Neural cell (in vitro differentiated cells): ENCODE measurements at regions not wholly inside any gene's neighbourhood (a gene's known extent, or its start where the extent isn't known, plus 50 kb on each side); places are given as distances from the start of the nearest gene placed in this dataset.

ENCODE experiments used
- H2AFZ ChIP-seq: fragments of 200-600, 300-800 bp; sonication (generic), shearing (Covaris generic); 2 replicates; pipeline ENCODE4 v1.6.0; 2014; ENCODE audit warnings: low read depth, mild to moderate bottlenecking, antibody characterized with exemption, low read length, moderate library complexity
- H3F3A ChIP-seq: fragments of 200-600 bp; shearing (Covaris generic); 2 replicates; pipeline ENCODE4 v1.6.1; 2016; ENCODE audit warnings: mild to moderate bottlenecking, moderate library complexity, mixed read lengths, antibody characterized with exemption, low read length; ENCODE audit not compliant: insufficient read depth, poor library complexity, severe bottlenecking
- H3K27ac ChIP-seq: fragments of 200-600, 300-800 bp; sonication (generic), shearing (Covaris generic); 2 replicates; pipeline ENCODE4 v1.5.1; 2014; ENCODE audit warnings: mild to moderate bottlenecking, low read length, moderate library complexity
- H3K27me3 ChIP-seq: fragments of 300-800, 200-600 bp; sonication (generic), shearing (Covaris generic); 2 replicates; pipeline ENCODE4 v1.6.0; 2014; ENCODE audit warnings: mild to moderate bottlenecking, low read depth, low read length, moderate library complexity; ENCODE audit not compliant: insufficient read depth
- H3K36me3 ChIP-seq: fragments of 300-800, 200-600 bp; sonication (generic), shearing (Covaris generic); 2 replicates; pipeline ENCODE4 v1.5.1; 2014; ENCODE audit warnings: mild to moderate bottlenecking, antibody characterized with exemption, low read length, moderate library complexity; ENCODE audit not compliant: insufficient read depth
- H3K4me2 ChIP-seq: fragments of 300-800, 200-600 bp; sonication (generic), shearing (Covaris generic); 2 replicates; pipeline ENCODE4 v1.6.0; 2014; ENCODE audit warnings: mild to moderate bottlenecking, low read length
- H3K4me3 ChIP-seq: fragments of 300-800, 200-600 bp; sonication (generic), shearing (Covaris generic); 2 replicates; pipeline ENCODE4 v1.5.1; 2014; ENCODE audit warnings: mild to moderate bottlenecking, low read length, moderate library complexity
- H3K79me2 ChIP-seq: fragments of 200-600 bp; shearing (Covaris generic); replicated peaks from 2 replicates; pipeline ENCODE4 v1.6.0; 2014; ENCODE audit warnings: mild to moderate bottlenecking, low read length, moderate library complexity; ENCODE audit not compliant: insufficient read depth
- H3K9ac ChIP-seq: fragments of 300-800, 200-600 bp; sonication (generic), shearing (Covaris generic); 2 replicates; pipeline ENCODE4 v1.6.1; 2016; ENCODE audit warnings: mild to moderate bottlenecking, low read length, mixed read lengths
- H3K9me2 ChIP-seq: fragments of 200-600 bp; shearing (Covaris generic); 2 replicates; pipeline ENCODE4 v1.6.1; 2016; ENCODE audit warnings: mild to moderate bottlenecking, low read length, mixed read lengths; ENCODE audit not compliant: insufficient read depth
- H3K9me3 ChIP-seq: fragments of 200-600, 300-800 bp; sonication (generic), shearing (Covaris generic); 2 replicates; pipeline ENCODE4 v1.6.1; 2016; ENCODE audit warnings: mild to moderate bottlenecking, mixed run types, low read length, moderate library complexity, mixed read lengths
- H4K20me1 ChIP-seq: fragments of 200-600 bp; shearing (Covaris generic); 2 replicates; pipeline ENCODE4 v1.6.1; 2016; ENCODE audit warnings: mild to moderate bottlenecking, mixed run types; ENCODE audit not compliant: insufficient read depth
- CTCF ChIP-seq: fragments of 450-650 bp; IDR thresholded peaks from 2 replicates; pipeline ENCODE4 v1.5.1; 2014; ENCODE audit warnings: antibody characterized with exemption, mild to moderate bottlenecking, moderate library complexity; ENCODE audit not compliant: poor library complexity, severe bottlenecking
- EP300 ChIP-seq: fragments of 450-650 bp; conservative IDR thresholded peaks from 2 replicates; pipeline ENCODE4 v1.6.1; 2014; ENCODE audit warnings: antibody characterized with exemption, mild to moderate bottlenecking, moderate library complexity; ENCODE audit not compliant: poor library complexity, severe bottlenecking
- MXI1 ChIP-seq: fragments of 450-650 bp; conservative IDR thresholded peaks from 2 replicates; pipeline ENCODE4 v1.6.1; 2014; ENCODE audit warnings: antibody characterized with exemption, mild to moderate bottlenecking; ENCODE audit not compliant: poor library complexity, severe bottlenecking
- POLR2AphosphoS5 ChIP-seq: IDR thresholded peaks from 2 replicates; pipeline ENCODE4 v1.6.1; 2012
- RAD21 ChIP-seq: fragments of 450-650 bp; conservative IDR thresholded peaks from 2 replicates; pipeline ENCODE4 v1.6.1; 2014; ENCODE audit warnings: antibody characterized with exemption, mild to moderate bottlenecking, moderate library complexity
- REST ChIP-seq: IDR thresholded peaks from 2 replicates; pipeline ENCODE4 v1.6.1; 2012; ENCODE audit warnings: borderline replicate concordance
- SMC3 ChIP-seq: fragments of 450-650 bp; conservative IDR thresholded peaks from 2 replicates; pipeline ENCODE4 v1.6.1; 2014; ENCODE audit warnings: antibody characterized with exemption, mild to moderate bottlenecking, moderate library complexity; ENCODE audit not compliant: poor library complexity
- TAF1 ChIP-seq: IDR thresholded peaks from 2 replicates; pipeline ENCODE4 v1.6.1; 2012; ENCODE audit warnings: low read depth

GRCh38 chr4:8762356-8762755, 109.3 kb downstream of the HMX1 start:
- H3K27ac ChIP-seq = no peak overlapping the region
- H3K27me3 ChIP-seq = no peaks in the 10 kb centered on the region
- no peak overlapping the region for H3K4me3 ChIP-seq
- no peaks in the 10 kb centered on the region for H3K9me2 ChIP-seq
- no peak overlapping the region for H2AFZ ChIP-seq
- H3K9me3 ChIP-seq = no peaks in the 10 kb centered on the region
- no peak overlapping the region for H3K9ac ChIP-seq
- H3K36me3 ChIP-seq = no peaks in the 10 kb centered on the region
- no peaks in the 10 kb centered on the region for H3K79me2 ChIP-seq
- H3F3A ChIP-seq = no peaks in the 10 kb centered on the region
- H3K4me2 ChIP-seq = no peak overlapping the region
- H4K20me1 ChIP-seq = no peaks in the 10 kb centered on the region
- TF ChIP-seq RAD21 (no peak), TAF1 (no peak), REST (no peak), POLR2AphosphoS5 (no peak), CTCF (no peak), SMC3 (no peak), EP300 (no peak), MXI1 (no peak)

- Histone ChIP-seq H2AFZ (no peak overlapping the region), H3K9me3 (no peaks in the 10 kb centered on the region), H3K79me2 (no peaks in the 10 kb centered on the region), H3K9ac (no peak overlapping the region), H3K27me3 (no peaks in the 10 kb centered on the region), H3K9me2 (no peaks in the 10 kb centered on the region), H4K20me1 (no peaks in the 10 kb centered on the region), H3K4me2 (no peak overlapping the region), H3K4me3 (no peak overlapping the region), H3K36me3 (no peaks in the 10 kb centered on the region), H3F3A (no peaks in the 10 kb centered on the region), H3K27ac (no peak overlapping the region)
- TF ChIP-seq MXI1 = no peak
- TF ChIP-seq SMC3 = no peak
- no peak for TF ChIP-seq EP300
- TF ChIP-seq CTCF = no peak
- no peak for TF ChIP-seq POLR2AphosphoS5
- TF ChIP-seq REST = no peak
Observed at GRCh38 chr4:8761824-8762205, 109.8 kb downstream of the HMX1 start.
